ENCODE measurements at regions not wholly inside any gene's neighbourhood (a gene's known extent, or its start where the extent isn't known, plus 50 kb on each side); places are given as distances from the start of the nearest gene placed in this dataset.
"Not testable (repeated sequence)": the region's sequence is repeated elsewhere in the genome, so short reads cannot be mapped to it uniquely, and the experiment has no call there.

DNA sequence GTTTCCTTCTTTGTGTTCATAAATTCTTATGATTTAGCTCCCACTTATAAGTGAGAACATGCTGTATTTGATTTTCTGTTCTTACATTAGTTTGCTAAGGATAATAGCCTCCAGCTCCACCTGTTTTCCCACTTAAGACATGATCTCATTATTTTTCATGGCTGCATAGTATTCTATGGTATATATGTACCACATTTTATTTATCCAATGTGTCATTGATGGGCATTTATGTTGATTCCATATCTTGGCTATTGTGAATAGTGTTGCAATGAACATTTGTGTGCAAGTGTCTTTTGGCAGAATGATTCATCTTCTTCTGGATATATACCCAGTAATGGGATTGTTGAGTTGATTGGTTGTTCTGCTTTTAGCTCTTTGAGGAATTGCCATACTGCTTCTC, 1234.8 kb downstream of the ADGRL3 start:
- H3K4me3 ChIP-seq (ENCODE audit: low read length), result no peak overlapping the region
- no peak for TF ChIP-seq CTCF (conservative IDR thresholded peaks at IDR 0.05; ENCODE audit: low read depth, low read length)
- DNase-seq (ENCODE audit: low read depth), result no peak

GRCh38 chr4:62431513-62432231, 1231.5 kb downstream of the ADGRL3 start:
- DNase-seq (ENCODE audit: low read depth); H3K4me3 ChIP-seq (ENCODE audit: low read length): not testable (repeated sequence)

GRCh38 chr4:62429297-62429696, 1229.2 kb downstream of the ADGRL3 start:
- DNase-seq (ENCODE audit: low read depth), result no peak
- no peak for TF ChIP-seq CTCF (conservative IDR thresholded peaks at IDR 0.05; ENCODE audit: low read depth, low read length)
- H3K4me3 ChIP-seq (ENCODE audit: low read length), result no peak overlapping the region

DNA sequence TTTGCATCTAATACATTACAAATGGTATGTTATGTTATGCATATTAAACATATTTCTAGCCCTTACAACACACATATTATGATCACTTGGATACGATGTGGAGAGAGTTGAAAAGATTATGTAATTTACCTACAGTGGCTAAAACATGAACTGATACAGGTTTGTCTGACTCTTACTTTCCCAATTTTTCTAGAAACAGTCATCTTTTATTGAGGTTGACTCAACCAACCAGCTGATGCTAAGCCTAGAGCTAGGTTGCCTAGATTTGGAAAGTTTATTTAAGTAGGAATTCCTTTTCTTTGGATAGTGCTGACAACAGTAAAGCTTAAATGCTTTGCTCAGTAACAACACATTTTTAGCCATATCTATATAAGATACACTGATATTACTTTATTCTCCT, 1215.1 kb downstream of the ADGRL3 start:
- TF ChIP-seq CTCF (conservative IDR thresholded peaks at IDR 0.05; ENCODE audit: low read depth, low read length), result no peak
- DNase-seq (ENCODE audit: low read depth), result no peak
- H3K4me3 ChIP-seq (ENCODE audit: low read length), result no peak overlapping the region

- H3K4me3 ChIP-seq (ENCODE audit: low read length), result no peak overlapping the region
- DNase-seq (ENCODE audit: low read depth), result no peak
- no peak for TF ChIP-seq CTCF (conservative IDR thresholded peaks at IDR 0.05; ENCODE audit: low read depth, low read length)
These were observed 1214.4 kb downstream of the ADGRL3 start for GRCh38 chr4:62414563-62414962.

DNA sequence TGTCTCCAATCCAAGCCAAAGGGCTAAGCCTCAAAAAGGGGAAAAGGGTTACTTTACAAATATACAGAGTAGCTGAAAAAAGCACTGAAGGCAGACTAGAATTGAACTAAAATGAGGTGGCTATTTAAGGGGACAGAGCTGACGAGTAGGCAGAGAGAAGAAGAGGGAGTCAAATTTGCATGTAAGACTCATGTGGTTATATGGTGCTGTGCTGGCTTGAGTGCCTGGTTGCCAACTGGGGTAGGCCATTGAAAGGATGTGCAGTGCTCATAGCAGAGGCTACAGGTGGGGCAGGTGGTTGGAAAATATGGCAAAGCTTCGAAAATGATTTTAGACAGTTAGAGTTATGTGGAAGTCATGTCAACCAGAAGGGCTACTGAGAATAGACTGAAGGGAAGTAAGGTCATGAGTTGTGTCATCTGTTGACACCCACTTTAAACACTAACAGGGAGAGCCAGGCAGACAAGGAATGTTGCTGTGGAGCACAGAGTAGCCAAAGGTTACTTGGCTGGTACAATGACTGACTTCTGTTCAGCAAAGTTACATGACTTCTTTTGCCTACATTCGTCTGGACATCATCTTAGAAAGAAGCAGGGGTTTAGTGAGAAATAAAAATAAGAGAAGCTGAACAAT, 1210.4 kb downstream of the ADGRL3 start:
- no peak overlapping the region for H3K4me3 ChIP-seq (ENCODE audit: low read length)
- no peak for TF ChIP-seq CTCF (conservative IDR thresholded peaks at IDR 0.05; ENCODE audit: low read depth, low read length)
- no peak for DNase-seq (ENCODE audit: low read depth)

DNA sequence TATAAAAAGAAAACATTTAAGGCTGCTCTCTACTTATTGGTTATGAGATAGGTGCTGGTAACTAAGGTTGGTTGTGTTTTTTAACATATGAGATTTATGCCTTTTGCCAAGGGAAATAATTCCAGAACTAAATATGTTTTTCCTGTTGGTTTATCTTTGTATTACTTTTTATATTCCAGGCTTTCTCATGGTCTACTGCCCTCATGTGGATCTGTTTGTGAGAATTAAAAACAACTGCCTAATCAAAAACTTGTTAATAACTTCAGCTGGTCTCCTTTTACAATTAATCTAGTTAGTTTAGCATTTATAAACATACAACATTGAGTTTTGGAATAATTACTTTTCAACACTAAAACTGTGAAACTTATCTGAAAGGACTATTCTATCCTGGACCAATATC, 1208.3 kb downstream of the ADGRL3 start:
- TF ChIP-seq CTCF (conservative IDR thresholded peaks at IDR 0.05; ENCODE audit: low read depth, low read length), result peak; percentile 47
- H3K4me3 ChIP-seq (ENCODE audit: low read length), result no peak overlapping the region
- DNase-seq (ENCODE audit: low read depth), result no peak

All from retinal pigment epithelial cell (primary cell).